Activated CD8-positive, alpha-beta T cell treated with anti-CD3 and anti-CD28 coated beads for 36 hours (primary cell): ENCODE measurements at regions not wholly inside any gene's neighbourhood (a gene's known extent, or its start where the extent isn't known, plus 50 kb on each side); places are given as distances from the start of the nearest gene placed in this dataset.

Experiments used
- ATAC-seq: fragments of 200-7000 bp; cut with Tn5 transposase; one replicate; pipeline ENCODE4 v1.10.0; 2021; ENCODE audit warnings: mild to moderate bottlenecking, moderate library complexity
- CTCF ChIA-PET: fragments of 350-600 bp; sonication (Branson Sonifier 250); formaldehyde crosslinking; loops from one replicate; lab custom pipeline; 2021; ENCODE audit warnings: antibody characterized with exemption; lab: Charles Lee
- POLR2A ChIA-PET: fragments of 350-600 bp; sonication (Branson Sonifier 250); formaldehyde crosslinking; loops from one replicate; lab custom pipeline; 2021; ENCODE audit warnings: antibody characterized with exemption; lab: Charles Lee
- DNase-seq: peaks from one replicate; pipeline ENCODE4 v3.0.0-alpha.2; 2020
- H3K27ac Mint-ChIP-seq: one replicate; pipeline ENCODE4 v1.8.0; 2021; ENCODE audit warnings: mild to moderate bottlenecking, mixed read lengths
- H3K27me3 Mint-ChIP-seq: one replicate; pipeline ENCODE4 v1.8.0; 2021; ENCODE audit warnings: mixed read lengths
- H3K36me3 Mint-ChIP-seq: one replicate; pipeline ENCODE4 v1.8.0; 2021; ENCODE audit warnings: low read depth, mixed read lengths
- H3K4me1 Mint-ChIP-seq: one replicate; pipeline ENCODE4 v1.8.0; 2021; ENCODE audit warnings: low read depth, mixed read lengths
- H3K4me3 Mint-ChIP-seq: one replicate; pipeline ENCODE4 v1.8.0; 2021; ENCODE audit warnings: mild to moderate bottlenecking, moderate library complexity, mixed read lengths
- H3K9me3 Mint-ChIP-seq: one replicate; pipeline ENCODE4 v1.8.0; 2021; ENCODE audit warnings: mixed read lengths
- CTCF ChIP-seq: fragments of 200-600 bp; IDR thresholded peaks from one replicate; pipeline ENCODE4 v1.8.0; 2022; ENCODE audit warnings: antibody characterized with exemption, mild to moderate bottlenecking
- intact Hi-C: fragments of 100-400 bp; cut with micrococcal nuclease; formaldehyde crosslinking; loops from one replicate; pipeline ENCODE4 v1.10.0; 2022

GRCh38 chr13:80144493-80144892, 196.4 kb downstream of the SPRY2 start:
- ATAC-seq (no peak), DNase-seq (no peak)
- intact Hi-C loops: no loop called here
- TF ChIP-seq CTCF: no peak
- no peaks in the 10 kb centered on the region for H3K27me3 Mint-ChIP-seq
- ChIA-PET CTCF (no interaction called here), POLR2A (no interaction called here)
- no peak overlapping the region for H3K27ac Mint-ChIP-seq
- no peak overlapping the region for H3K4me3 Mint-ChIP-seq
- H3K9me3 Mint-ChIP-seq: no peaks in the 10 kb centered on the region
- no peaks in the 10 kb centered on the region for H3K4me1 Mint-ChIP-seq
- H3K36me3 Mint-ChIP-seq: no peaks in the 10 kb centered on the region

GRCh38 chr13:80141123-80141849, 199.6 kb downstream of the SPRY2 start:
- POLR2A ChIA-PET: no interaction called here
- intact Hi-C loops: no loop called here
- no peak overlapping the region for H3K4me3 Mint-ChIP-seq
- H3K4me1 Mint-ChIP-seq: no peaks in the 10 kb centered on the region
- H3K9me3 Mint-ChIP-seq: no peaks in the 10 kb centered on the region
- CTCF ChIA-PET: no interaction called here
- ATAC-seq (no peak), DNase-seq (no peak)
- no peak for TF ChIP-seq CTCF
- no peak overlapping the region for H3K27ac Mint-ChIP-seq
- H3K27me3 Mint-ChIP-seq: no peaks in the 10 kb centered on the region
- H3K36me3 Mint-ChIP-seq: no peaks in the 10 kb centered on the region

GRCh38 chr13:80140685-80141084, 200.2 kb downstream of the SPRY2 start:
- no peaks in the 10 kb centered on the region for H3K9me3 Mint-ChIP-seq
- DNase-seq (no peak), ATAC-seq (no peak)
- H3K36me3 Mint-ChIP-seq: no peaks in the 10 kb centered on the region
- intact Hi-C loops: no loop called here
- ChIA-PET POLR2A (no interaction called here), CTCF (no interaction called here)
- H3K4me1 Mint-ChIP-seq: no peaks in the 10 kb centered on the region
- no peak for TF ChIP-seq CTCF
- H3K27me3 Mint-ChIP-seq: no peaks in the 10 kb centered on the region
- no peak overlapping the region for H3K4me3 Mint-ChIP-seq
- no peak overlapping the region for H3K27ac Mint-ChIP-seq

GRCh38 chr13:80139196-80139595, 201.7 kb downstream of the SPRY2 start:
- DNase-seq: no peak
- Mint-ChIP-seq H3K4me1 (no peaks in the 10 kb centered on the region), H3K4me3 (no peak overlapping the region), H3K36me3 (no peaks in the 10 kb centered on the region), H3K9me3 (no peaks in the 10 kb centered on the region), H3K27ac (no peak overlapping the region), H3K27me3 (no peaks in the 10 kb centered on the region)
- intact Hi-C loops: no loop called here
- ChIA-PET POLR2A (no interaction called here), CTCF (no interaction called here)
- no peak for TF ChIP-seq CTCF
- ATAC-seq: no peak

- TF ChIP-seq CTCF: no peak
- intact Hi-C loops: no loop called here
- H3K36me3 Mint-ChIP-seq: no peaks in the 10 kb centered on the region
- ATAC-seq (no peak), DNase-seq (no peak)
- no peaks in the 10 kb centered on the region for H3K4me1 Mint-ChIP-seq
- no peaks in the 10 kb centered on the region for H3K27me3 Mint-ChIP-seq
- CTCF ChIA-PET: no interaction called here
- POLR2A ChIA-PET: no interaction called here
- no peak overlapping the region for H3K27ac Mint-ChIP-seq
- no peak overlapping the region for H3K4me3 Mint-ChIP-seq
- H3K9me3 Mint-ChIP-seq: no peaks in the 10 kb centered on the region
Observed at GRCh38 chr13:80137994-80138393, 202.9 kb downstream of the SPRY2 start.
